Subcutaneous abdominal adipose tissue (tissue), 5 donors: ENCODE measurements at regions not wholly inside any gene's neighbourhood (a gene's known extent, or its start where the extent isn't known, plus 50 kb on each side); places are given as distances from the start of the nearest gene placed in this dataset.
"Not testable (repeated sequence)": the region's sequence is repeated elsewhere in the genome, so short reads cannot be mapped to it uniquely, and the experiment has no call there.

Source experiments
- H3K27ac ChIP-seq: one replicate; pipeline ENCODE4 v1.7.0; 2013; ENCODE audit warnings: low read depth, mild to moderate bottlenecking, inconsistent platforms, low read length, moderate library complexity
- H3K27me3 ChIP-seq, 5 donors: one replicate each; pipeline ENCODE4 v1.7.0; 2013; ENCODE audit warnings: low read length in 5 of 5, inconsistent platforms in 1 of 5; ENCODE audit not compliant: control insufficient read depth in 5 of 5, insufficient read depth in 4 of 5
- H3K36me3 ChIP-seq, 5 donors: one replicate each; pipeline ENCODE4 v1.7.0; 2013; ENCODE audit warnings: low read length in 5 of 5; ENCODE audit not compliant: control insufficient read depth in 5 of 5, insufficient read depth in 5 of 5
- H3K4me1 ChIP-seq, 5 donors: one replicate each; pipeline ENCODE4 v1.7.0; 2013; ENCODE audit warnings: low read length in 5 of 5, mild to moderate bottlenecking in 3 of 5, moderate library complexity in 1 of 5; ENCODE audit not compliant: control insufficient read depth in 5 of 5, insufficient read depth in 5 of 5
- H3K4me3 ChIP-seq, 5 donors: one replicate each; pipeline ENCODE4 v1.7.0; 2013; ENCODE audit warnings: low read length in 5 of 5, low read depth in 1 of 5
- H3K9ac ChIP-seq, 5 donors: one replicate each; pipeline ENCODE4 v1.7.0; 2013; ENCODE audit warnings: low read length in 5 of 5, mild to moderate bottlenecking in 4 of 5, moderate library complexity in 3 of 5
- H3K9me3 ChIP-seq, 5 donors: one replicate each; pipeline ENCODE4 v1.7.0; 2013; ENCODE audit warnings: low read length in 5 of 5; ENCODE audit not compliant: control insufficient read depth in 5 of 5
- donor health status: healthy.
- donor health status: healthy.
- donor health status: healthy.
- donor health status: healthy.
- donor health status: healthy.

- H3K4me1 ChIP-seq = no peaks in the 10 kb centered on the region
- peaks cover 0 to 3% (median 0%) of the 10 kb centered on the region in 5 donors for H3K9me3 ChIP-seq
- no peak overlapping the region for H3K9ac ChIP-seq
Observed at GRCh38 chr9:74064702-74065101, 432.4 kb upstream of the RORB start.

DNA sequence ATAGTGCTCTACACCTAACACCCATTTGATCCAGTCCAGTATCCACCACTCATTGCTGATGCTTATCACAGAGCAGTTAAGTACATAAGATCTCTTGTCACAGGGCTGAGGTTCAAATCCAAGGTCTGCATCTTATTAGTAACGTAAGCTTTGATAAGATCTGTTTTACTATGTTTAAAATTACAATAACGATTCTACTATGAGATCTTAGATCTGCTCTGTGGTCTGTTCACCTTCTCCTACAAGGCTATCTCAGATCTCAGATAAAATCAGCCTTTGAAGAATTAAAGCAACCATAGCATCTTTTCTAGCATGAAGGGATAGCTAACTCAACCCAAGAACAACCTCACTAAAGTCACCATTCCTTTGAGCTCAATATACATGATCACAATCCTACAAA is 431.0 kb upstream of the RORB start:
- Histone ChIP-seq H3K27ac (no peak overlapping the region), H3K27me3 (no peaks in the 10 kb centered on the region)

More at GRCh38 chr9:74064702-74065101, 432.4 kb upstream of the RORB start:
- Histone ChIP-seq H3K27me3 (no peaks in the 10 kb centered on the region), H3K27ac (no peak overlapping the region), H3K4me3 (no peak overlapping the region), H3K36me3 (no peaks in the 10 kb centered on the region)

GRCh38 chr9:74066605-74067004 is 430.5 kb upstream of the RORB start:
- Histone ChIP-seq H3K9ac (no peak overlapping the region), H3K27me3 (no peaks in the 10 kb centered on the region), H3K27ac (no peak overlapping the region), H3K4me3 (no peak overlapping the region), H3K36me3 (no peaks in the 10 kb centered on the region), H3K4me1 (no peaks in the 10 kb centered on the region), H3K9me3 (peaks cover 0 to 2% (median 0%) of the 10 kb centered on the region in 5 donors)

More for the DNA sequence above, 431.0 kb upstream of the RORB start:
- H3K36me3 ChIP-seq = no peaks in the 10 kb centered on the region
- H3K4me3 ChIP-seq = no peak overlapping the region
- no peak overlapping the region for H3K9ac ChIP-seq
- H3K4me1 ChIP-seq = no peaks in the 10 kb centered on the region
- H3K9me3 ChIP-seq = peaks cover 0 to 3% (median 0%) of the 10 kb centered on the region in 5 donors

DNA sequence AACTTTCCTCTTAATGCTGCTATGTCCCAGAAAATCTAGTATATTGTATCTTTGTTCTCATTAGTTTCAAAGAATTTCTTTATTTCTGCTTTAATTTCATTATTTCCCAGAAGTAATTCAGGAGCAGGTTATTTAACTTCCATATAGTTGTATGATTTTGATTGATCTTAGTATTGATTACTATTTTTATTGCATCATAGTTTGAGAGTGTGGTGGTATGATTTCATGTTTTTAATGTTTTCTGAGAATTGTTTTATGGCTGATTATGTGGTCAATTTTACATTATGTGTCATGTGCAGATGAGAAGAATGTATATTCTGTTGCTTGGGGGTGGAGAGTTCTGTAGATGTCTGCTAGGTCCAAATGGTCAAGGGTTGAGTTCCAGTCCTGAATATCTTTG is 425.6 kb upstream of the RORB start:
- Histone ChIP-seq H3K36me3 (no peaks in the 10 kb centered on the region), H3K9me3 (peaks cover 2 to 7% (median 3%) of the 10 kb centered on the region in 5 donors), H3K4me1 (no peaks in the 10 kb centered on the region), H3K27ac (no peak overlapping the region), H3K9ac (no peak overlapping the region), H3K27me3 (no peaks in the 10 kb centered on the region), H3K4me3 (no peak overlapping the region)

- Histone ChIP-seq H3K27me3 (no peaks in the 10 kb centered on the region), H3K27ac (no peak overlapping the region), H3K9me3 (peaks cover 2 to 17% (median 9%) of the 10 kb centered on the region in 5 donors), H3K36me3 (no peaks in the 10 kb centered on the region), H3K4me3 (no peak overlapping the region), H3K9ac (no peak overlapping the region), H3K4me1 (no peaks in the 10 kb centered on the region)
Observed at GRCh38 chr9:74073897-74074296, 423.2 kb upstream of the RORB start.

GRCh38 chr9:74078647-74079046 is 418.5 kb upstream of the RORB start:
- no peaks in the 10 kb centered on the region for H3K36me3 ChIP-seq

GRCh38 chr9:74080652-74081051 is 416.5 kb upstream of the RORB start:
- not testable (repeated sequence) for H3K4me3 ChIP-seq

More at GRCh38 chr9:74078647-74079046, 418.5 kb upstream of the RORB start:
- H3K9ac ChIP-seq = no peak overlapping the region
- H3K27ac ChIP-seq = no peak overlapping the region
- H3K4me1 ChIP-seq = no peaks in the 10 kb centered on the region
- H3K27me3 ChIP-seq = no peaks in the 10 kb centered on the region
- H3K4me3 ChIP-seq = no peak overlapping the region
- H3K9me3 ChIP-seq = peaks cover 0 to 13% (median 6%) of the 10 kb centered on the region in 5 donors

DNA sequence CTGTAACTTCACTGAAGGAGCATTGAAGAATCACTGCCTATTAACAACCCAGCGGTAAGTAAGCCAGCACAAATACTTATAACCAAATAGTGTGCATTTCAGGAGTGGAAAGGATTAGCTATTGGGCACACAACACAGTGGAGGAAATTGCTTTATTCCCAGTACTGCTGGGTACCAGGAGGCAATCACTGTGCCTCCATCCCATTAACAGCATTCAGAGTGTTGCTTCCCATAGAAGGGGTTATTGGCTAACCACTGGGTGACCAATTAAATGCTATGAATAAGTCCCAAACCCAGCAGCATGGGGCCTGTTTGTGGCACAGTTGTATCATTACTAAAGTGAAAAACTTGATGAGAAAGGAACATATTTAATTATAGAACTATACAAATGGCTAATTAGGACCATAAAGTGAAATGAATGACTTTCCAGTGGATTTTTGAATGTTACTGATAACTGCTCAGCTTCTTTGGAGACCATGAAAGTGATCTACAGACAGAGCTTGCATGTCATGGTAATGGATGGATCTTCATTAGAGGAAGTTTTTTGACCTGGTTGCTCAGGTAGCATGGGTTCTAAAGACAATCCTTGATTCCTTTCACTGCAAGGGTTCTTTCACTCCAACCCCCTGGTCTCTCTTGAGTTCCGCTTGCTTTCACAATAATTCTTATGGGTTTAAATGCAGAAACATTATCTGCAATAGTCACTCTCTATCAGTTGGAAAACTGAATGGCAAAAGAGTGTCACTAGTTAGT is 413.3 kb upstream of the RORB start:
- Histone ChIP-seq H3K9me3 (peaks cover 0 to 4% (median 0%) of the 10 kb centered on the region in 5 donors), H3K27ac (no peak overlapping the region), H3K36me3 (no peaks in the 10 kb centered on the region), H3K4me1 (no peaks in the 10 kb centered on the region), H3K4me3 (no peak overlapping the region), H3K9ac (no peak overlapping the region), H3K27me3 (no peaks in the 10 kb centered on the region)

More at GRCh38 chr9:74080652-74081051, 416.5 kb upstream of the RORB start:
- not testable (repeated sequence) for H3K27me3 ChIP-seq, H3K27ac ChIP-seq, H3K4me1 ChIP-seq, H3K9ac ChIP-seq, H3K36me3 ChIP-seq
- peaks cover 0 to 13% (median 6%) of the 10 kb centered on the region in 5 donors for H3K9me3 ChIP-seq

- H3K27ac ChIP-seq, H3K36me3 ChIP-seq, H3K4me3 ChIP-seq, H3K27me3 ChIP-seq, H3K9me3 ChIP-seq, H3K4me1 ChIP-seq, H3K9ac ChIP-seq: not testable (repeated sequence)
Observed at GRCh38 chr9:74085384-74086037, 411.6 kb upstream of the RORB start.

DNA sequence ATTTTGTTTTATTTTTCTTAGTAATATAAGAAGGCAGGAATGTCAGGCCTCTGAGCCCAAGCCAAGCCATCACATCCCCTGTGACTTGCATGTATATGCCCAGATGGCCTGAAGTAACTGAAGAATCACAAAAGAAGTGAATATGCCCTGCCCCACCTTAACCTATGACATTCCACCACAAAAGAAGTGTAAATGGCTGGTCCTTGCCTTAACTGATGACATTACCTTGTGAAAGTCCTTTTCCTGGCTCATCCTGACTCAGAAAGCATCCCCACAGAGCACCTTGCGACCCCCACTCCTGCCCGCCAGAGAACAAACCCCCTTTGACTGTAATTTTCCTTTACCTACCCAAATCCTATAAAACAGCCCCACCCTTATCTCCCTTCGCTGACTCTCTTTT is 406.2 kb upstream of the RORB start:
- H3K9ac ChIP-seq, H3K27ac ChIP-seq, H3K9me3 ChIP-seq, H3K4me1 ChIP-seq, H3K4me3 ChIP-seq, H3K27me3 ChIP-seq, H3K36me3 ChIP-seq: not testable (repeated sequence)
